ENCODE measurements at regions not wholly inside any gene's neighbourhood (a gene's known extent, or its start where the extent isn't known, plus 50 kb on each side); places are given as distances from the start of the nearest gene placed in this dataset.

DNA sequence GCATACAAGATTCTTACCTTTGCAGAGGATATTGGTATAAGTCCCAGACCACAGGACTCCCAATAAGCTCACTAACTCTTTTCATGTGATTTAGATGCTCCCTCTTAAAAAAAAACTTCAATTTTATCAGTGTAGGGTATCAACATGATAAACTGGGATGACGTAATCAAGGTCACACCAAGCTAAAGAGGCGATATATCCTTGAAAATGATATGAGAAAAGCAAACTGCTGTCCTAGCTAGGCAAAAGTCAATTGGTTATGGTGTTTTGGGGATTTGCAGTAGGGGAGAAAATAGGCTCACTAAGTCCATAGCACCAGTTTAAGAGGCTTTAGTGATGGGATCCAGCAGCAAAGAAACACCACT, 354.4 kb downstream of the DIRAS2 start:
- TF ChIP-seq, protein P1, sequence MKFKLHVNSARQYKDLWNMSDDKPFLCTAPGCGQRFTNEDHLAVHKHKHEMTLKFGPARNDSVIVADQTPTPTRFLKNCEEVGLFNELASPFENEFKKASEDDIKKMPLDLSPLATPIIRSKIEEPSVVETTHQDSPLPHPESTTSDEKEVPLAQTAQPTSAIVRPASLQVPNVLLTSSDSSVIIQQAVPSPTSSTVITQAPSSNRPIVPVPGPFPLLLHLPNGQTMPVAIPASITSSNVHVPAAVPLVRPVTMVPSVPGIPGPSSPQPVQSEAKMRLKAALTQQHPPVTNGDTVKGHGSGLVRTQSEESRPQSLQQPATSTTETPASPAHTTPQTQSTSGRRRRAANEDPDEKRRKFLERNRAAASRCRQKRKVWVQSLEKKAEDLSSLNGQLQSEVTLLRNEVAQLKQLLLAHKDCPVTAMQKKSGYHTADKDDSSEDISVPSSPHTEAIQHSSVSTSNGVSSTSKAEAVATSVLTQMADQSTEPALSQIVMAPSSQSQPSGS (tag by site-specific recombination; IDR thresholded peaks at IDR 0.05; ENCODE audit: low read depth): no peak
- TF ChIP-seq BCL11A (tag by site-specific recombination; IDR thresholded peaks at IDR 0.05; ENCODE audit: low read depth): no peak
- no peak for TF ChIP-seq ZNF423 (tag by site-specific recombination; IDR thresholded peaks at IDR 0.05)
- TF ChIP-seq, protein P2, sequence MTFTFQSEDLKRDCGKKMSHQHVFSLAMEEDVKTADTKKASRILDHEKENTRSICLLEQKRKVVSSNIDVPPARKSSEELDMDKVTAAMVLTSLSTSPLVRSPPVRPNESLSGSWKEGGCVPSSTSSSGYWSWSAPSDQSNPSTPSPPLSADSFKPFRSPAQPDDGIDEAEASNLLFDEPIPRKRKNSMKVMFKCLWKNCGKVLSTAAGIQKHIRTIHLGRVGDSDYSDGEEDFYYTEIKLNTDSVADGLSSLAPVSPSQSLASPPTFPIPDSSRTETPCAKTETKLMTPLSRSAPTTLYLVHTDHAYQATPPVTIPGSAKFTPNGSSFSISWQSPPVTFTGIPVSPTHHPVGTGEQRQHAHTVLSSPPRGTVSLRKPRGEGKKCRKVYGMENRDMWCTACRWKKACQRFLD (tag by site-specific recombination; IDR thresholded peaks at IDR 0.05): no peak
- no peak for TF ChIP-seq ZNF660 (tag by site-specific recombination; IDR thresholded peaks at IDR 0.05)
- TF ChIP-seq, protein P3, sequence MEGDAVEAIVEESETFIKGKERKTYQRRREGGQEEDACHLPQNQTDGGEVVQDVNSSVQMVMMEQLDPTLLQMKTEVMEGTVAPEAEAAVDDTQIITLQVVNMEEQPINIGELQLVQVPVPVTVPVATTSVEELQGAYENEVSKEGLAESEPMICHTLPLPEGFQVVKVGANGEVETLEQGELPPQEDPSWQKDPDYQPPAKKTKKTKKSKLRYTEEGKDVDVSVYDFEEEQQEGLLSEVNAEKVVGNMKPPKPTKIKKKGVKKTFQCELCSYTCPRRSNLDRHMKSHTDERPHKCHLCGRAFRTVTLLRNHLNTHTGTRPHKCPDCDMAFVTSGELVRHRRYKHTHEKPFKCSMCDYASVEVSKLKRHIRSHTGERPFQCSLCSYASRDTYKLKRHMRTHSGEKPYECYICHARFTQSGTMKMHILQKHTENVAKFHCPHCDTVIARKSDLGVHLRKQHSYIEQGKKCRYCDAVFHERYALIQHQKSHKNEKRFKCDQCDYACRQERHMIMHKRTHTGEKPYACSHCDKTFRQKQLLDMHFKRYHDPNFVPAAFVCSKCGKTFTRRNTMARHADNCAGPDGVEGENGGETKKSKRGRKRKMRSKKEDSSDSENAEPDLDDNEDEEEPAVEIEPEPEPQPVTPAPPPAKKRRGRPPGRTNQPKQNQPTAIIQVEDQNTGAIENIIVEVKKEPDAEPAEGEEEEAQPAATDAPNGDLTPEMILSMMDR (tag by site-specific recombination; IDR thresholded peaks at IDR 0.05): no peak
- TF ChIP-seq ZSCAN18 (tag by site-specific recombination; IDR thresholded peaks at IDR 0.05): no peak
- TF ChIP-seq, protein P4, sequence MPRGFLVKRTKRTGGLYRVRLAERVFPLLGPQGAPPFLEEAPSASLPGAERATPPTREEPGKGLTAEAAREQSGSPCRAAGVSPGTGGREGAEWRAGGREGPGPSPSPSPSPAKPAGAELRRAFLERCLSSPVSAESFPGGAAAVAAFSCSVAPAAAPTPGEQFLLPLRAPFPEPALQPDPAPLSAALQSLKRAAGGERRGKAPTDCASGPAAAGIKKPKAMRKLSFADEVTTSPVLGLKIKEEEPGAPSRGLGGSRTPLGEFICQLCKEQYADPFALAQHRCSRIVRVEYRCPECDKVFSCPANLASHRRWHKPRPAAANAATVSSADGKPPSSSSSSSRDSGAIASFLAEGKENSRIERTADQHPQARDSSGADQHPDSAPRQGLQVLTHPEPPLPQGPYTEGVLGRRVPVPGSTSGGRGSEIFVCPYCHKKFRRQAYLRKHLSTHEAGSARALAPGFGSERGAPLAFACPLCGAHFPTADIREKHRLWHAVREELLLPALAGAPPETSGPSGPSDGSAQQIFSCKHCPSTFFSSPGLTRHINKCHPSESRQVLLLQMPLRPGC (tag by site-specific recombination; IDR thresholded peaks at IDR 0.05): no peak
- TF ChIP-seq ZNF544 (tag by site-specific recombination; IDR thresholded peaks at IDR 0.05): no peak
- no peak for TF ChIP-seq ZNF670 (tag by site-specific recombination; IDR thresholded peaks at IDR 0.05; ENCODE audit: low read depth)
